GM18870 (cell line): ENCODE measurements at regions not wholly inside any gene's neighbourhood (a gene's known extent, or its start where the extent isn't known, plus 50 kb on each side); places are given as distances from the start of the nearest gene placed in this dataset.

ENCODE experiments used
- ATAC-seq: cut with Tn5 transposase; IDR thresholded peaks from one replicate; pipeline ENCODE4 v1.9.1; 2021; ENCODE audit warnings: moderate library complexity; ENCODE audit not compliant: unreplicated experiment

DNA sequence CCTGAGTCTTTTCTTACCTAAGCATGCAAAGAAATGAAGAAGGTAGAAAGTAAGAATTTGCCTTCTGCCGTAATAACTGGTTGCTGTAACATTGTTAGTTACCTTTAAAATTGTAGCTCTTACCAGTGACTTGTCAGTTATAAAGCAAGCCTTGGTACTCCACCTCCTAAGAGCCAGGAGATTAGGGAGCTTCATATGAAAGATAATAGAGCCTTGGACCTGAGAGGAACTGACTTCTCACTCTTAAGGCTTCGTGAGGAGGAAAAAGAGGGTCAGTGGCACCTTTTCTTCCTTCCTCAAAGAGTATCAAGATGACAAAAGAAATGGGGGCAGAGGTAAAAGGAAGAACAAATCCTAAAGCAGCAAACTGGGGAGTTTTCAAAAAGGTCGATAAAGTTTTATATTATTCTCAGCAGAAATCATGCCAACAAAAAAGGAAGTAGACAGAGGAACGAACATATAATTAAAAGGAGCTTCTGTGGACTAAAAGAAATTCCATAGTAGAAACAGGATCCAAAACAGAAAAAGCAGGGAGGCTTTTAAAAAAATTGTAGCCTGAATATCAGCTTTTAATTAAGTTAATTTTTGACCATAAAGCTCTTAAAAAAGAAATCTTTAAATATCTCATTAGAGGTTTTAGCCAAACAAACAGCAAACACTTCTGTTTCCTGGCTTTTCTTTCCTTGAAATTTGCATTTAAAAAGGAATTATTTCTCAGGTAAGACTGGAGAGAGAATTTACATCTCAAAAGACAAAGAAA, 847.1 kb upstream of the ALCAM start:
- ATAC-seq, result no peak

DNA sequence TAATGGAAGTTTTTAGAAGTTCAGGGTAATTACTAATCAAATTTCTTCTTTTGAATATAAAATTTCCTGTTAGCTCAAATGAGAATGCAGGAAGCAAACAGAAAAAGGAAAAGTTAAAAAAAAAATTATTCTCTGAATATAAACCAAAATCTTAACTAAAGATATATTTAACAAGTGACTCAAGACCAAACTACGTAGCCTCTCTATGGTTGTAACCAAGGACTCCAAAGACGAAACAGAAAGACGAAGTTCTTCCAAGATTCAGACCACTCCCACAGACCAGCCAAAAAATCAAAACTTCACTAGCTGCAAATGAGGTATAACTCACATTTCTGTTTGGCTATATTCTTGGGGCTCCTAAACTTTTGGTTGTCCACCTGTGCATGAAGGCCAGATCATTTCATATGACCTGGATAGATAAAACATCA, 846.5 kb upstream of the ALCAM start:
- peak; percentile 36 for ATAC-seq

DNA sequence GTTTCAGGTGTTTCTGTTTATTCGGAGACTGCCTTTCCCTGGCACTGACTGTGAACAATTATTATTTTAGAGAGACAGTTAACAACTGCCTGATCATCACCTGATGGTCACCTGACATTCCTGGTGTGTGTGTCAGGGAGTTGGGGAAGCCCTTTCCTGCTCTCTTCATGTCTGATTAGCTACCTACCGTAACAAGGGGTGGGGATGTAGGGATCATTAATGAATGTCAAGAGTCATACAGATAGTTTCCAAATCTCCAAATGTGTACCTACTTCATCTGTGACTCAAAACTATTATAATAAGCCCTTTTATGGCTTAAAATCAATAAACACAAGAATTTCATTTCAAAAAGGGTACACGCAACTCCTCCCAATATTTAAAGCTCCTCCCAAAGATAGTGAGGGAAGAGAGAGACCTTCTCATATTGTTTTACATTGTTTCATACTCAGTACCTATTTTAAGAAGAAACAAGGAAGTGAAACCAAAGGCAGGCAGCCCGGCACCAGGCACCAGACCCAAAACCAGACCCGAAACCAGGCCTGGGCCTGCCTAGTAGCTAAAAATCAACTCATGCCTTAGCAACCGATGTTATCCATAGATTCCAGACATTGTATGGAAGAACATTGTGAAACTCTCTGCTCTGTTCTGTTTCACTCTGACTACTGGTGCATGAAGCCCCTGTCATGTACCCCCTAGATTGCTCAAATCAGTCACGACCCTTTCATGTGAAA, 844.9 kb upstream of the ALCAM start:
- ATAC-seq, result peak; percentile 61

DNA sequence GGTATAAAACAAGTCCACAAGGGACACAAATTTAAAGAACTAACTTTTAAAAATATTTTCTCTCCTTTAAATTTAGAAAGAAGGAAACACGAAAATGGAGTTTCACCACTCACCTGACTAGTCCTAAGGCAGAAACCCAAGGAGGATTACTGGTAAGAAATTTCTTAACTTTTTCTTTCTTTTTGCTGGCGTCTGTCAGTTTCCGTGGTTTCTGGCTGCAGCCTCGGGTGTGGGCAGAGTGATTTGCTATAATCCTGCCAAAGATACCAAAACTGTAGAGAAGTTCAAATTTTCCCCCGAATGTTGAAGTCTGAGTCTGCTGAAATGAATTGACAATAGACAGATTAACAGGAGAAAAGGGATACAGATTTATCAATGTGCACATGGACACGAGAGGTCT, 843.6 kb upstream of the ALCAM start:
- no peak for ATAC-seq

DNA sequence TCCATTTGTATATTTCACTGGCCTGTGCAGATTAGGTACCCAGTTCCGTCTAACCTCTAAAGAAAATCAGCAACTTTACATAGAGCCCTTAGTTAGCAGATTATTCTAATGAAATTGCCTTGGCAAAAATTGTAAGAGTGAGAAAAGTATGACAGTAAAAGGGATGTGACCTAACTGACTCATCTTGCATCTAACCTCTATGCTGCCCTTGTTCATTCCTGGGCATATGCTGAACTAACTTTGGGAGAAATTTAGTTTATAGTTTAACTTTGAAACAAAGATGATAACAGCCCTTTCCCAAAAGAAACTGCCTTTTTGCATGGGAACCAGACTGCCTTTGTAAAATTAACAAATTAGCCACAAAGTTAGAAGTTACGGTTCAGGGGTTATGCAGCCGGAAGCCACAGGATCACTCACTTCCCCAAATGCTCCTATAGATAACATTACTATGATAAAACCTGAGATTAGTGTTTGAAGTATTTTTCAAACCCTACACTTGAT, 839.8 kb upstream of the ALCAM start:
- ATAC-seq, result peak; percentile 86

DNA sequence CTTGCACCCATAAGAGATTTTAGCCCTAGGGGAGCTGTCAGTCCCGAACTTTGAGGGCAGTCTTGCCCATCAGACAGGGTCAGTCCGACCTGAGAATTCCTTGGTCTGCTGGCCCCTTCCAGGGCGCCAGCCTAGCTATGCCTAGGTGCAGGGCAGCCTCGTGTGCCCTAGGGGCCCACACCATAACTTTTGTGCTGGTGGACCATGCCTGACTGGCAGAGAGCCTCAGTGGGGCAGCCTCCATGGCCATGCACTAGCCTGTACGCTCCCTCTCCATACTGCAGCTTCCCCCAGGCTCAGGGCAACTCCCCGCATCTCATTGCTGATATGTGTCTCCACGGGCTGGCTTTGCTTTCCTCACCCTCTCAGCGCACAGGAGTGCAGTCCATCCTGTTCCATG, 835.8 kb upstream of the ALCAM start:
- no peak for ATAC-seq

DNA sequence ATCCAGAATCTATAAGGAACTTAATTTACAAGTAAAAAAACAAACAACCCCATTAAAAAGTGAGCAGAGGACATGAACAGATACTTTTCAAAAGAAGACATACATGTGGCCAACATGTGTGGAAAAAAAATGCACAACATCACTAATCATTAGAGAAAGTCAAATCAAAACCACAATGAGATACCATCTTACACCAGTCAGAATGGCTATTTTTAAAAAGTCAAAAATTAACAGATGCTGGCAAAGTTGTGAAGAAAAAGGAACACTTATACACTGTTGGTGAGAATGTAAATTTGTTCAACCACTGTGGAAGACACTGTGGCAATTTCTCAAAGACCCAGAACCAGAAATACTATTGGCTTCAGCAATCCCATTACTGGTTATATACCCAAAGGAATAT, 830.0 kb upstream of the ALCAM start:
- ATAC-seq, result peak; percentile 68

DNA sequence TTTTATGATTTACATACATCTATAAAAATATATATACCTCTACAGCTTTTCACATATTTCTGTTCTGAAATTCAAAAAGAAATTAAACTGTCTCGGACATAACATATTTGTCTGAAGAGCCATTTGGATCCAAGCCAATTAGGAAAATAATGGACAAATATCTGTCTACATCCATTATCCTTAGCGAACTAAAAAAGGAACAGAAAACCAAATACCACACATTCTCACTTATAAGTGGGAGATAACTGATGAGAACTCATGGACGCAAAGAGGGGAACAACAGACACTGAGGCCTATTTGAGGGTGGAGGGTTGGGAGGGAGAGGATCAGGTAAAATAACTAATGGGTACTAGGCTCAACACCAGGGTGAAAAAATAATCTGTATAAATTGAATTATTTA, 829.4 kb upstream of the ALCAM start:
- no peak for ATAC-seq

DNA sequence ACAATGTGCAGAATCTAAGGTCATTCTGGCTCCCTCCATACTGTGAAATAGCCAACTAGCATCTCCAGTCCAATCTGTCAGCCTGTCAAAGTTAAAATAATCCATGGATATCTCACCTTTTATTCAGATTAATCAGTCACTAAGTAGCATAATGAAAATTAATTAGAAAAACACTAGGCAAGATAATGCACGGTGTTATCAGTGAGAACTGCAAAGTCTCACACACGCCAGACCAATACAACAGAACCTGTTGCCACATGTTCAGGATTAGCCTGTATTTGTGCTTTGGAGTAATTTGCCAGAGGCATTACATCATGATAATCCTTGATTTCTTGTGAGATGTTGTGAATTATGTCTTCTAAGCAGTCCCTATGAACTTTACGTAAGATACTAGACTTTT, 820.4 kb upstream of the ALCAM start:
- ATAC-seq, result no peak

DNA sequence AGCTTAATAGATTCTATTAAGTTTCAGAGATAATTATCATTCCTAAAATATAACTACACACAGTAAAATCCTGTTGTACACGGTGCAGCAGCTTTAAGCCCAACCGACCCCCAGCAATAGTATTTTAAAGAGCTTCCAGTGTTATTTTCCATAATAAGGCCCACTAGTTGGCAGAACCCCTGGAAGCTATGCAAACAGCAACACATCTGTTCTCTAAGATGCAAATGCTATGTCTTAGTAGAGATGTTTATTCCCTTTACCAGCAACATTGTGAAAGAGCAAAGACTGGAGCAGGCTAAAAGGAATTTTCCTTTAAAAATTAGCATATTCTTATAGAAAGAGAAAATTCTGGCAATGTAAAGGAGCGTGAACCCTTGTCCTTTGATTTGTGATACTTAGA, 819.7 kb upstream of the ALCAM start:
- no peak for ATAC-seq

DNA sequence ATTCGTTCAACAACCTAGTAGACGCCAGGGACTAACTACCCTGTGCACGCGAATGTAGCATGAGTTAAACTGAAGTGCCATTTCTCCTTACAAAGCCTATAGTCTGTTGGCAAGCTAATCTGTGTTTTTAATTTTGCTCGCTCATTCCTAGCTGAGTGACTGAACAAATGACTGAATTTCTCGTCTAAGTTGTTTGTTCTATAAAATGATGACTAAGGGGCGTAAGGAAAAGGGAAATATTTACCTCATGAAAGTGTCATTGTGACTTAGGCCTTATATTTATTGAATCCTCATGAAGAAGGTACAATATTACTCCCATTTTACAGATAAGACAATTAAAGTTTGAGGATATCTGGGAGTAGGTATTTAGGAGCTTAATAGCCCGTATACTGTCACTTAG, 818.3 kb upstream of the ALCAM start:
- no peak for ATAC-seq

DNA sequence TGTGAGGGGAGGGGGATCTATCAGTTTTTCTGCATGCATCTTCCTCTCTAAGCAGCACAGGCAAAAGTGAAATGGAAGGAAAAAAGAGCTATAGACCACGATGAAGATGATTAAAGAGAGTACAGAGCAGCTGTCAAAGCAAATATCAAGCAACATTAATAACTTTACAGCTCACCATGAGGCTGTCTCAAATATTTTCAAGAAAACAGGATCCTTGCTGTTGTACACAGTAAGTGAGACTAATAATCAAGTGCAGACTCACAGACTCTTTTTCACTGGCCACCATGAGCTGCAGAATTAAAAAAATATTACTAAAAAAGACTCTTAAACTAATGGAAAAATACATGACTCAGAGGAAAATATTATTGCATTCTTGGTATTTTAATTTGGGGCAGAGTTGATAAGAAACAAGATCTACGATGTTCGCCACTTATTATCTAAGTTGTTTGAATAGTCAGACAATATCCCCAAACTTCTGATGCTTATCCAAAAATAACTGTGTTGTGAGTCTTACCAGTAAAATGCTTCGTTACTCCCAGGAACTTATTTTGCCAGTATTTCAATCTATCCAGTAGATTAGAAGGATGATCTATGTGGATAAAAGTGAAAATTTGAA, 817.5 kb upstream of the ALCAM start:
- no peak for ATAC-seq

DNA sequence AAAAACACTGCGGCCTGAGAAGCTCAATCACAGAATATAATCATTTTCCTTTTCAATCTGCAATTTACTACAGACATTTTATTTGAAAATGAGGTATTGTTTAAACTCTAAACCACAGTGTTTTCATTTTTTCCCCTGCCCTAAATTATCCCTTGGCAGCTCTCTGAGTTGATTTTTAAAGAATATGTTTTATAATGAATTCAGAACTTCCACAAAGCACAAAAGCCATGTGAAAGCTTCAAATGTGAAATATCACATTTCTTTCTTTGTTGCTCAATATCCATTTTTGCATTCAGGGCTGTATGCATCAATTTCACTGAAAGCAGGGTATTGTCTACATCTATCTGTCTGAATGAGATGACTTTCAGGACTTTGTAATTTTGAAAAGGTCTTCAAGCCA, 813.6 kb upstream of the ALCAM start:
- no peak for ATAC-seq

DNA sequence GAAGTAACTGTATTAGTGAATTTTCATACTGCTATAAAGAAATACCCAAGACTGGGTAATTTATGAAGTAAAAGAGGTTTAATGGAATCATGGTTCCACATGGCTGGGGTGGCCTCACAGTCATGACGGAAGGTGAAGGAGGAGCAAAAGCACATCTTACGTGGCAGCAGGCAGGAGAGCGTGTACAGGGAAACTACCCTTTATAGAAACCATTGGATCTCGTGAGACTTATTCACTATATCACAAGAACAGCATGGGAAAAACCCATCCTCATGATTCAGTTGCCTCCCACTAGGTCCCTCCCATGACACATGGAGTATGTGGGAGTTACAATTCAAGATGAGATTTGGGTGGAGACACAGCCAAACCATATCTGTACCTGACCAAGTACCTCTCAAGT, 812.3 kb upstream of the ALCAM start:
- ATAC-seq, result no peak

DNA sequence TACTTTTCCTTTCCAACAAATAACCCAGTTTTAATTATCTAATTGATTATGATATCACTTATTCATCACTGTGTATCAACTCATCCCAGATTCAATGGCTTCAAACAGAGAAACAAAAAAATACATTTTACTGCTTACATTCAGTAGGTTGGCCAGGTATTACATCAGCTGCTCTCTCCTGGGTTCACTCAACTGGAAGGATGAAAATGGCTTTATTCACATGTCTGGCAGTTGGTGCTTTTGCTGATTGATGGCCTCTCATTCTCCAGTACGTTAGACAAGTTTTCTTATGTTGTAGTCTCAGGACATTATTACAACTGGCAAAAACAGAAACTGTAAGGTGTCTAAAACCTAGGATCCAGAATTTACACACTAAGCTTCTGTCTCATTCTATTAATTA, 811.0 kb upstream of the ALCAM start:
- no peak for ATAC-seq

DNA sequence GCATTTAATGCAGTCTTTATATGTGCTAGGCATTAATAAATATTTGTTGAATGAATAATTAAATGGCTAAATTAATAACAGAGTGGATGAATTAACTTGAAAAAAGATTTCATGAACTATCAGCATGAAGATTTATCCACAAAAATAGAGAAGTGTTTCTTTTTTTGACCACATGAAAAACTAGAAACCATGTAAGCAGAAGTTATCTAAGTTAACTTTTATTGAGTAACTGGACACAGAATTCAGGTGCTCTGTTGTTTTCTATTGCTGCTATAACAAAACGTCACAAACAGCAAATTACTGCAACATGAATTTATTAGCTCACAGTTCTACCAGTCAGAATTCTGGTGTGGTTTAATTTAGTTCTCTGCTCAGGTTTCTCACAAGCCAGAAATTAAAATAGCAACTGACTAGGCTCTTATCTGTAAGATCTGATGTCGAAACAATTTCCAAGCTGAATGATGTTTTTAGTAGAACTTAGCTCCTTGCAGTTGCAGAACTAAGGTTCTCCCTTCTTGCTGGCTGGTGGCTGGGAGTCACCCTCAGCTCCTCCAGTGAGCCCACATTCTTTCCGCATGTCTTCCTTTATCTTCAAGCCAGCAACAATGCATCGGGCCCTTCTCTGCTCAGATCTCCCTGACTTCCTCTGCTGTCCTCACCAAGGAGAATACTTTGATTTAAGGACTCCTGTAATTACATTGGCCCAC, 810.2 kb upstream of the ALCAM start:
- ATAC-seq, result no peak

DNA sequence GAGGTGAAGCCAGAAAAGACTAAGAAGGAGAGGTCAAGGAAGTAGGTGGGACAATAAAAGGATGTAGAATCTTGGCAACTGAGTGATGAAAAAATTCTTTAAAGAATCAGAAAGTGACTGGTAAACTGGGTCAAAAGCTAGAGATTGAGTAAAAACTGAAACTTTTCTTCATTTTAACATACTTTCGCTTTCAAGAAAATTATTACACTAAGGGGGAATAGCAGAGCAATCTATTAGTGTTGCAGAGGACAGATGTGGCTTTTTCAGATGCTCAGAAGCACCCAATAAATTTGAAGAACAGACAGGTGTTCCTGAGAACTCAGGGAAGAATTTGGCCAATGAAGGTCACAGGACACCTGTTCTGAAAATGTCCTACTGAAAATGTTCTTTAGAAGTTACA, 805.4 kb upstream of the ALCAM start:
- ATAC-seq, result peak; percentile 61

DNA sequence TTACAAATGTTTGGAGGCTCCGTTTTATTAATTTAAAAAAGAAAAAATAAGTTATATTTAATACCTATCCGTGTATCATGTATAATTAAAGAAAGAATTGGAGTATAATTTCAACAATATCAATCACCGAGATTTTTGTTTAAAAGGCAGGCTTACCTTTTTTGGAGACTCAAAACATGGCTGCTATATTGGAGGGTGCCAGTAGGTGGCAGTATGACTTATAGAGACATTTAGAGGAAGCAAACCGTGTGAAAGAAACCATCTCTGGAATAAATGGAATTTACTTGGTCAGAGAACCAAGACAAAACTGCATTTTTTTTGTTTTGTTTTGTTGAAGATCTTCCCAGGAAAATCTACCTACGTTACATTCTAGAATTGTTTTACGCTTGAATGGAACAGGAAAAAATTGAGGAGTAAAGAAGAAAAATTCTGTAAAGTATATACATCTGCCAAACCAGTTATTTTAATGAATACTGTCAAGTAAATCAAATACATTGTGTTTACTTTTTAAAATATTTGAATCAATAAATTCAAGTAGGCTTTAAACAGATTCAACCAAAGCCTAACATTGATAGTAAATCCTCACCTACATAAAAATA, 802.6 kb upstream of the ALCAM start:
- ATAC-seq, result no peak

DNA sequence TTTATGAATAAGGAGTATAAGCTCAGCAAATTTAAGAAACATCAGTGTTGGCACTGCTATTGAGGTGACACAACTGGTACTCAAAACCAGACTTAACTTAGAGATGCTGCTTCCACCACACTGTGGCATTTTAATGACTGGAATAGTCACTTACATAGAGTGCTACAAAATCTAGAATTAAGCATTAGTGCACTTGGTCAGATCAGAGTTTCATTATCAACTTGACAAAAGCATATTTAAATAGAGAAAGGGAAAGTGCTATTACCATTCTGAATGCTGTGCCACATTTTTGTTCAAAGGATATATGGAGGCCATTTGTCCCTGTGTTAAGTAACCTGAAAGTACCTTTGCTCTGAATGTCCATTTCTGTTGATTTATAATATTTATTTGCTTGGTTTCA, 800.7 kb upstream of the ALCAM start:
- ATAC-seq, result no peak

DNA sequence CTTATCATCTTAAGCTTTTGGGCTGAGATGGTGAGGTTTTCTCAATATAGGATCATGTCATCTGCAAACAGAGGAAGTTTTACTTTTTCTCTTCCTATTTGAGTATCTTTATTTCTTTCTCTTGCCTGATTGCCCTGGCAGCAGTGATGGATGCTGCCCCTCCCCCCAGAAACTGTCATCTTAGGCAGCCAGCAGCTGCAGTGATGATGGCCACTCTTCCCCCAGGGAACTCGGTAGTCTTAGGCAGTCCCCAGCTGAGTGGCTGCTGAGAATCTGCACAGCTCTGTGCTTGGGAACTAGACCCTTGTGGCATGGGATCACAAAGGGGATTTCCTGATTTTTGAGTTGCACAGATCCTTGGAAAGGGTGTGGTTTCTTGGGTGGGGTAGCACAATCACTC, 791.1 kb upstream of the ALCAM start:
- ATAC-seq, result no peak

DNA sequence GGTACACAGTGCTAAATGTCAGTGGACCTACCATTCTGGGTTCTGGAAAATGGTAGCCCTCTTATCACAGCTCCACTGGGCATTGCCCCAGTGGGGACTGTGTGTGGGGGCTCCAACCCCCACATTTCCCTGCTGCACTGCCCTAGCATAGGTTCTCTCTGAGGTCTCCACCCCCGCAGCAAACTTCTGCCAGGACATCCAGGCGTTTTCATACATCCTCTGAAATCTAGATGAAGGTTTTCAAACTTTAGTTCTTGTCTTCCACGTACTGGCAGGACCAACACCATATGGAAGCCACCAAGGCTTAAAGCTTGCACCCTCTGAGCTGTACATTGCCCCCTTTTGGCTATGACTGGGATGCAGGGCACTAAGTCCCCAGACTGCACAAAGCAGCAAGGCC, 788.2 kb upstream of the ALCAM start:
- ATAC-seq, result no peak
